ENCODE measurements at regions not wholly inside any gene's neighbourhood (a gene's known extent, or its start where the extent isn't known, plus 50 kb on each side); places are given as distances from the start of the nearest gene placed in this dataset.

DNA sequence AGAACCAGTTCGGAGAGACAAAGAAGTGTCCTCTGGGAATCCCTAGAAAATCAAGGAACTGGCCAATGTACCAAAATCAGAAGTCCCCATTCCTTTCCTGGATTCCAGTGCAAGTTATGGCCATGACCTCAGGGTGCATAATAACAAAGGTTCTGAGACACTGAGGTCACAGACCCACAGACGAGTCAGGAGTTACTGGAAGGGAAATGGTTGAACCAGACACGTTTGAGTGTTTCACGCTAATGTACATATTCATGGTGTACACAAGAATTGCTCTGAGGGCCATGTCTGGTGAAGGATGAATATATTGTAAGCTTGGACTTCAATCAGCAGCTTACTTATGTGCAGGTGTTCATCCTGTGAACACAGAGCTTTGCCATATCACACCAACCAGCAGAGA, 58.6 kb upstream of the KLHL29 start:
- TF ChIP-seq, protein P1, sequence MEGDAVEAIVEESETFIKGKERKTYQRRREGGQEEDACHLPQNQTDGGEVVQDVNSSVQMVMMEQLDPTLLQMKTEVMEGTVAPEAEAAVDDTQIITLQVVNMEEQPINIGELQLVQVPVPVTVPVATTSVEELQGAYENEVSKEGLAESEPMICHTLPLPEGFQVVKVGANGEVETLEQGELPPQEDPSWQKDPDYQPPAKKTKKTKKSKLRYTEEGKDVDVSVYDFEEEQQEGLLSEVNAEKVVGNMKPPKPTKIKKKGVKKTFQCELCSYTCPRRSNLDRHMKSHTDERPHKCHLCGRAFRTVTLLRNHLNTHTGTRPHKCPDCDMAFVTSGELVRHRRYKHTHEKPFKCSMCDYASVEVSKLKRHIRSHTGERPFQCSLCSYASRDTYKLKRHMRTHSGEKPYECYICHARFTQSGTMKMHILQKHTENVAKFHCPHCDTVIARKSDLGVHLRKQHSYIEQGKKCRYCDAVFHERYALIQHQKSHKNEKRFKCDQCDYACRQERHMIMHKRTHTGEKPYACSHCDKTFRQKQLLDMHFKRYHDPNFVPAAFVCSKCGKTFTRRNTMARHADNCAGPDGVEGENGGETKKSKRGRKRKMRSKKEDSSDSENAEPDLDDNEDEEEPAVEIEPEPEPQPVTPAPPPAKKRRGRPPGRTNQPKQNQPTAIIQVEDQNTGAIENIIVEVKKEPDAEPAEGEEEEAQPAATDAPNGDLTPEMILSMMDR (IDR thresholded peaks at IDR 0.05; ENCODE audit: low read depth, low read length, missing control alignments) = no peak
- H3K4me3 ChIP-seq (replicated peaks; ENCODE audit: low read depth, low read length) = no peak overlapping the region
- no peak for DNase-seq (ENCODE audit: extremely low read depth, low read depth)

DNA sequence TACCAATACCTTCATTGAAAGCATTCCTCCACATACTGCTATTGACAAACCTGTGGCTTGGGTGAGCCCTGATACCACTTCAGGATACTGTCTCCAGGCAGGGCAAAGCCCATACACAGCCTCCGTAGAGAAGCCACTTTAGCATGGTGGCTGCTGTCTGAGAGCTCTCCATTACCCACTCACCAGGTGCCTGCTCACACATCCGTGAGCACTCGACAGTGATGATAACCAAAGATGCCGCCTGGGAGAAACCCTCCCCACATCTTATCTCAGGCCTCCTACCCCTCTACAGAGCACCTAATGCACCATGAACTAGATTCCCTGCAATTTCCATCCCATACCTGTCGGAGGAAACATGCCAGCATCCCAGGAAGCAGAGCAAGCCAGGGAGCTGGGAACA, 57.6 kb upstream of the KLHL29 start:
- TF ChIP-seq, protein P1 (IDR thresholded peaks at IDR 0.05; ENCODE audit: low read depth, low read length, missing control alignments) = no peak
- no peak overlapping the region for H3K4me3 ChIP-seq (replicated peaks; ENCODE audit: low read depth, low read length)
- DNase-seq (ENCODE audit: extremely low read depth, low read depth) = no peak

DNA sequence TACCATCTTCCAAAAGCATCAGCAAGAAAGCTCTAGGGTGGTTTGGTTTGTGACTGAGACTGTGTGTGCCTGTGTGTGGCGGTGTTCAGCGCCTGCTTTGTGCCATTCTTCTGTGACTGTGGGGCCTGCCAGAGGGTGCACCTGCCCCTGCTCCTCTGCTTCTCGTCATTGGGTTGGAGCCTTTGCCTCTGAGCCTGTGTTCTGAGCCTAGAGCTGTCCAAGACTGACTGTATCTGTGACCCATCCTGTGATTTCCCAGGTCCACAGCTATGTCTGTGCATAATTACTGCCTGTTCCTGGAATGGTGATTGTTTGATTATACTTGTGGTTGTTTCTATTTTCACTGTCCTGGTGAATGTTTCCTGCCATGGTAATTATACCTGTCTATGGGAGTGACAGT, 57.1 kb upstream of the KLHL29 start:
- H3K4me3 ChIP-seq (replicated peaks; ENCODE audit: low read depth, low read length) = no peak overlapping the region
- TF ChIP-seq, protein P1 (IDR thresholded peaks at IDR 0.05; ENCODE audit: low read depth, low read length, missing control alignments) = no peak
- no peak for DNase-seq (ENCODE audit: extremely low read depth, low read depth)

DNA sequence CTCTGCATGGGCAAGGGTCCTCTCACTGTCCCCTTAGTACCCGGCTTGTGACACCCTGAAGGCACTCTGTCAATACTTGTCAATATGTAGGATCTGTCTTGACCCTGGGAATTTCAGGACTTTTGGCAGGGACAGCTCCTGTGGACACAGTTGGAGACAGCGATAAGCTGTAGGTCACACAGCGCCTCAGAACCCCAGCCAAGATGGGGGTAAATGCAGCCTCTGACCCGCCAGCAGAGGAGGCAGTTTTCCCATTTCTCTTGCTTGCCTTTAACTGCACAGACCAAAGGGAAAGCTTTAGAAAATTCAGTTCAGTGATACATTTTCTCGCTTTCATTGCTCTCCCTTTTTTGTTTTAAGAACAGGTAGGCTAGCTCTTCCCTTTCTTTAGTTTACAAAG, 54.8 kb upstream of the KLHL29 start:
- no peak overlapping the region for H3K4me3 ChIP-seq (replicated peaks; ENCODE audit: low read depth, low read length)
- TF ChIP-seq, protein P1 (IDR thresholded peaks at IDR 0.05; ENCODE audit: low read depth, low read length, missing control alignments) = peak; percentile 20
- no peak for DNase-seq (ENCODE audit: extremely low read depth, low read depth)

Data from HFF-Myc (cell line).